ENCODE measurements at regions not wholly inside any gene's neighbourhood (a gene's known extent, or its start where the extent isn't known, plus 50 kb on each side); places are given as distances from the start of the nearest gene placed in this dataset.

DNA sequence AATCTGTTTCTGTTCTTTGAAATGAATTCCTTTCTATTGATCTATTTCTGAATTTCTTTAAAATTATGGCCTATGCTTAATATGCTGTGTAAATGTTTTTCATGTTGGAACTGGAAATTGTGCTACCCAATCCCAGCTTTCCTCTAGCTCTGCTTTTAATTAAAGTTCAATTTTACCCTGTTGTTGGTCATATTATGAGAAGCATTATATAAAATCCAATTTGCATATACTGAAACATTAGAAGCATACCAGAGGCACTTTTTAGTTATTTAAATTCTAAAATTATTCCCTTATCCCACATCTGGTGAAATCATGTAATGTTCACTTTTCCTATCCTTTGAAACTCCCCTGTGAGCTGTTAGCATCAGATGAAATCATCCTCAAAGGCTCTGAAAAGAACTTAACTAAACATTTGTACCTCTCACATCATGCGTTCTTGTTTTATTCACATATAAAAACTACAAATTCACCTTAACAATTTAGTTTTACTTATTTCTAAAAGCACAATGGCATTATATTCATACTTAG, 160.6 kb upstream of the COL21A1 start:
- DNase-seq = no peak
- ATAC-seq = no peak
- WGBS, 2 donors = 88 to 93% methylated on average over 1 of the region's 1 CpG
- Histone ChIP-seq H3K36me3 (replicated peaks in 1 of 2; ENCODE audit: insufficient read depth in 1 of 2, low read depth in 2 of 2) (no peaks in the 10 kb centered on the region), H3K4me1 (no peaks in the 10 kb centered on the region), H3K27ac (no peak overlapping the region), H3K27me3 (no peaks in the 10 kb centered on the region), H3K9me3 (no peaks in the 10 kb centered on the region), H3K4me3 (no peak overlapping the region)
- intact Hi-C loops (cut with DNase I) = no loop called here
- TF ChIP-seq POLR2A (IDR thresholded peaks at IDR 0.05) = no peak
- TF ChIP-seq, protein P1, sequence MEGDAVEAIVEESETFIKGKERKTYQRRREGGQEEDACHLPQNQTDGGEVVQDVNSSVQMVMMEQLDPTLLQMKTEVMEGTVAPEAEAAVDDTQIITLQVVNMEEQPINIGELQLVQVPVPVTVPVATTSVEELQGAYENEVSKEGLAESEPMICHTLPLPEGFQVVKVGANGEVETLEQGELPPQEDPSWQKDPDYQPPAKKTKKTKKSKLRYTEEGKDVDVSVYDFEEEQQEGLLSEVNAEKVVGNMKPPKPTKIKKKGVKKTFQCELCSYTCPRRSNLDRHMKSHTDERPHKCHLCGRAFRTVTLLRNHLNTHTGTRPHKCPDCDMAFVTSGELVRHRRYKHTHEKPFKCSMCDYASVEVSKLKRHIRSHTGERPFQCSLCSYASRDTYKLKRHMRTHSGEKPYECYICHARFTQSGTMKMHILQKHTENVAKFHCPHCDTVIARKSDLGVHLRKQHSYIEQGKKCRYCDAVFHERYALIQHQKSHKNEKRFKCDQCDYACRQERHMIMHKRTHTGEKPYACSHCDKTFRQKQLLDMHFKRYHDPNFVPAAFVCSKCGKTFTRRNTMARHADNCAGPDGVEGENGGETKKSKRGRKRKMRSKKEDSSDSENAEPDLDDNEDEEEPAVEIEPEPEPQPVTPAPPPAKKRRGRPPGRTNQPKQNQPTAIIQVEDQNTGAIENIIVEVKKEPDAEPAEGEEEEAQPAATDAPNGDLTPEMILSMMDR (IDR thresholded peaks at IDR 0.05) = no peak

DNA sequence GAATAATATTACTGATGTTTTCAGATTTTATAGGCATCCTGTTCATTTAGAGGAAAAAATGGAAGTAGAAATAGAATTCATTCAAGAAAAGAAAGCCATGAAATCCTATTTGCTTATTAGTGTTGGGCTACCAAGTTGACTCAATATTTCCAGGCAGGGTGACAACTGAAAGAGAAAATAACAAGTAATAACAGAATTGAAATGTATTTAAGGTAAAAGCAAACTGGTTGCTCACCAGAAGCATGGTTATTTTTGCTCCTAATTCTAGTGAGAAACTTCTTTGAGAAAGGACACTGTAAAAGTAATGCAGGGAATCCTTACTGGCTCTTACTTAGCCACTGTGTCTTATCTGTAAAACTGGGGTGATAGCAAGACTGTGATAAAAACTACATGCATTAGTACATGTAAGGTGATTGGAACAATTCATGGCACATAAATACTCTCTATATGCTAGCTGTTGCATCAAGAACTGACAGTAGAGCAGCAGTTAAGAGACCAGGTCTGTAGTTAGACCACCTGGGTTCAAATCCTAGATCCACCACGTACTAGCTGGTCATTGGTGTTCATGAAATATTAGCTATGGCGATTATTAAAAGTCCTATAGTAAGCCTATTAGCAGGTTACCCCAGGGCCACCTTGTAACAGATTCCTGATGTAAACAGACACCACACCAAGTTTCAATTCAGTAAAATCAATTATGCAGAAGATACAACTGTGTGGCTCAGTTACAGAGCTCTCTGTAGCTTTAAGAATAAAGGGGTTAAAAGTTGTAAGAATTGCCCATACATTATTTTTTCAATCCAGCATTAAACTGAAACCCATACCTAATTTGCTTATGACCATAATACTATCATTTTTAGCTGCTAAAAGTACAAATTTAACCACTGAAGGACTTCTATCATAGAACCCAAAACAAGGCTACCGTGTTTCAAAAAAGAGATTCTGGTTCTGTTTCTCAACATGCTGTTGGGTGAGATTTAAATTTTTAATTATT, 159.2 kb upstream of the COL21A1 start:
- Histone ChIP-seq H3K9me3 (no peaks in the 10 kb centered on the region), H3K4me3 (no peak overlapping the region), H3K36me3 (replicated peaks in 1 of 2; ENCODE audit: insufficient read depth in 1 of 2, low read depth in 2 of 2) (no peaks in the 10 kb centered on the region), H3K27ac (no peak overlapping the region), H3K27me3 (no peaks in the 10 kb centered on the region), H3K4me1 (no peaks in the 10 kb centered on the region)
- intact Hi-C loops (cut with DNase I) = no loop called here
- WGBS, 2 donors = 84 to 90% methylated on average over 3 of the region's 3 CpGs
- DNase-seq (no peak), ATAC-seq (no peak)
- TF ChIP-seq POLR2A (IDR thresholded peaks at IDR 0.05) = no peak
- TF ChIP-seq, protein P1 (IDR thresholded peaks at IDR 0.05) = no peak

DNA sequence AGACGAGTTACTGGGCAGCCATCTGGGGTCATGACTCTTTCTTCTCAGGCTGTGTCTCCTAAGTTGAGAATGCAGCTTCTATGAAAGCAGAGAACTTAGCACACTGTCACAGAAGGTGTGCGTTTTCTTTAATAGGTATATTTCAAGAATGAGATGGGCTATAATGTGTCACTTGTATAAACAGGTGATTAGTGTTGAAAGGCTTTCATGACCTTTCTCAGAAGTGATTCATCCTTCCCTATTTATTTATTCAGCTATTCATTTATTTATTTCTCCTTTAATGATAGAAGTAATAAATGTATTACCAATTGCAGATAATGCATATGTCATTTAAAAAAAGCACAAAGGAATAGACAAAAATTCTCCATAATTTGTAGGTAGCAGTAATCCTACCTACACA, 157.2 kb upstream of the COL21A1 start:
- intact Hi-C loops (cut with DNase I) = no loop called here
- no peak overlapping the region for H3K27ac ChIP-seq
- no peak overlapping the region for H3K4me3 ChIP-seq
- no peaks in the 10 kb centered on the region for H3K36me3 ChIP-seq (replicated peaks in 1 of 2; ENCODE audit: insufficient read depth in 1 of 2, low read depth in 2 of 2)
- 77 to 81% methylated on average over 2 of the region's 2 CpGs for WGBS, 2 donors
- no peak for DNase-seq
- no peak for ATAC-seq
- H3K9me3 ChIP-seq = no peaks in the 10 kb centered on the region
- TF ChIP-seq, protein P1 (IDR thresholded peaks at IDR 0.05) = no peak
- TF ChIP-seq POLR2A (IDR thresholded peaks at IDR 0.05) = no peak
- peaks cover 9% of the 10 kb centered on the region for H3K4me1 ChIP-seq
- H3K27me3 ChIP-seq = no peaks in the 10 kb centered on the region

DNA sequence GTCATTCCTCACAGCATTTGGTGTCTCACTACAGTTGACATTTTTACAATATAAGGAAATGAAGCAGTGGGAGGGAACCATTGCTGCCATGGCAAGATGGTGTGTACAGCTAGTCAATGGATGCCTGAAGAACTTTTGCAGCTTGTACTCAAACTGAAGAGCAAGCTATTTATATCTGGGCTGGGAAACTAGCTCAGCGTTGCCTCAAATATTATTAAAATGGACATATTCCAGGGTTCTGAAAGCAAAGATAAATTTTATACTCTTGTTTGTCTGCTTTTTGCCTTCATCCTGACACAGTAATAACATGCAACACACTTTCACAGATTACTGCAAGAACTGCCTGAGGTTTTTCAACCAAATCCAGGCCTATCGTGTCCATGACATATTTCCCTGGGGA, 156.4 kb upstream of the COL21A1 start:
- TF ChIP-seq, protein P1 (IDR thresholded peaks at IDR 0.05) = no peak
- TF ChIP-seq POLR2A (IDR thresholded peaks at IDR 0.05) = no peak
- no peaks in the 10 kb centered on the region for H3K9me3 ChIP-seq
- H3K27me3 ChIP-seq = no peaks in the 10 kb centered on the region
- intact Hi-C loops (cut with DNase I) = no loop called here
- ATAC-seq (no peak), DNase-seq (no peak)
- no peak overlapping the region for H3K4me3 ChIP-seq
- H3K36me3 ChIP-seq (replicated peaks in 1 of 2; ENCODE audit: insufficient read depth in 1 of 2, low read depth in 2 of 2) = no peaks in the 10 kb centered on the region
- peaks cover 17% of the 10 kb centered on the region for H3K4me1 ChIP-seq
- 57 to 58% methylated on average over 2 of the region's 2 CpGs for WGBS, 2 donors
- no peak overlapping the region for H3K27ac ChIP-seq

All from body of pancreas (tissue), 4 donors.